Kasumi-1 (cell line): ENCODE measurements at regions not wholly inside any gene's neighbourhood (a gene's known extent, or its start where the extent isn't known, plus 50 kb on each side); places are given as distances from the start of the nearest gene placed in this dataset.
"Not testable (repeated sequence)": the region's sequence is repeated elsewhere in the genome, so short reads cannot be mapped to it uniquely, and the experiment has no call there.

Experiments
- DNase-seq, 2 experiments: peaks; one replicate each; lab custom pipeline; 2025; lab: John Stamatoyannopoulos, UW

- DNase-seq = no peak
Measured at GRCh38 chr10:42883993-42884983, 101.7 kb downstream of the BMS1 start.

GRCh38 chr10:42885491-42886270 lies 103.1 kb downstream of the BMS1 start:
- no peak for DNase-seq

GRCh38 chr10:42887734-42888503 lies 105.3 kb downstream of the BMS1 start:
- no peak for DNase-seq

- no peak for DNase-seq
Measured at GRCh38 chr10:42888504-42889095, 106.0 kb downstream of the BMS1 start.

GRCh38 chr10:42896735-42897134 lies 114.1 kb downstream of the BMS1 start:
- no peak for DNase-seq

- DNase-seq = no peak
Measured at GRCh38 chr10:42898037-42898960, 115.7 kb downstream of the BMS1 start.

- DNase-seq = no peak
Measured at GRCh38 chr10:42899036-42899435, 116.4 kb downstream of the BMS1 start.

GRCh38 chr10:42900346-42900745 lies 117.8 kb downstream of the BMS1 start:
- not testable (repeated sequence) for DNase-seq

GRCh38 chr10:42911359-42911758 lies 128.8 kb downstream of the BMS1 start:
- DNase-seq = no peak

GRCh38 chr10:42916974-42917373 lies 134.4 kb downstream of the BMS1 start:
- DNase-seq = no peak

GRCh38 chr10:42917821-42918220 lies 135.2 kb downstream of the BMS1 start:
- DNase-seq = no peak

GRCh38 chr10:42921951-42922350 lies 139.4 kb downstream of the BMS1 start:
- DNase-seq = no peak

GRCh38 chr10:42924484-42924883 lies 141.9 kb downstream of the BMS1 start:
- no peak for DNase-seq

- no peak for DNase-seq
Measured at GRCh38 chr10:42926843-42927242, 144.2 kb downstream of the BMS1 start.

GRCh38 chr10:42928064-42928463 lies 145.5 kb downstream of the BMS1 start:
- DNase-seq = no peak

- no peak for DNase-seq
Measured at GRCh38 chr10:42929236-42929635, 146.6 kb downstream of the BMS1 start.

GRCh38 chr10:42929993-42930392 lies 146.9 kb upstream of the RET start:
- DNase-seq = no peak

GRCh38 chr10:42930516-42931192 lies 146.2 kb upstream of the RET start:
- no peak for DNase-seq

GRCh38 chr10:42932116-42932515 lies 144.8 kb upstream of the RET start:
- DNase-seq = no peak
